ENCODE measurements at regions not wholly inside any gene's neighbourhood (a gene's known extent, or its start where the extent isn't known, plus 50 kb on each side); places are given as distances from the start of the nearest gene placed in this dataset.

- Histone ChIP-seq H4K20me1 (ENCODE audit: control insufficient read depth, insufficient read depth, low read depth, low read length) (no peaks in the 10 kb centered on the region), H3K79me2 (ENCODE audit: control insufficient read depth, low read length) (no peaks in the 10 kb centered on the region), H3K4me3 (ENCODE audit: low read length) (no peak overlapping the region), H3K4me2 (ENCODE audit: low read length) (no peak overlapping the region), H3F3A (ENCODE audit: control insufficient read depth, insufficient read depth) (no peaks in the 10 kb centered on the region), H3K36me3 (ENCODE audit: control insufficient read depth, low read length) (no peaks in the 10 kb centered on the region), H3K27me3 (ENCODE audit: control insufficient read depth, low read length) (no peaks in the 10 kb centered on the region), H3K9me2 (replicated peaks; ENCODE audit: control insufficient read depth, low read length) (no peaks in the 10 kb centered on the region), H3K4me1 (ENCODE audit: control insufficient read depth, low read length) (no peaks in the 10 kb centered on the region), H3K27ac (ENCODE audit: low read depth, low read length) (no peak overlapping the region), H3K9me3 (ENCODE audit: control insufficient read depth, insufficient read depth, low read length) (no peaks in the 10 kb centered on the region)
- TF ChIP-seq CTCF (IDR thresholded peaks at IDR 0.05; ENCODE audit: low read depth, low read length, poor library complexity, severe bottlenecking) (no peak), EZH2phosphoT487 (IDR thresholded peaks at IDR 0.05; ENCODE audit: borderline replicate concordance, low read length) (no peak)
Observed at GRCh38 chr13:79673310-79673992, 192.5 kb downstream of the NDFIP2 start.

GRCh38 chr13:79671420-79671819 lies 190.5 kb downstream of the NDFIP2 start:
- H3F3A ChIP-seq (ENCODE audit: control insufficient read depth, insufficient read depth) = no peaks in the 10 kb centered on the region
- H3K9me3 ChIP-seq (ENCODE audit: control insufficient read depth, insufficient read depth, low read length) = no peaks in the 10 kb centered on the region
- H3K27me3 ChIP-seq (ENCODE audit: control insufficient read depth, low read length) = no peaks in the 10 kb centered on the region

GRCh38 chr13:79668201-79668752 lies 187.3 kb downstream of the NDFIP2 start:
- Histone ChIP-seq H3K4me1 (ENCODE audit: control insufficient read depth, low read length) (no peaks in the 10 kb centered on the region), H3K27me3 (ENCODE audit: control insufficient read depth, low read length) (no peaks in the 10 kb centered on the region), H3K4me2 (ENCODE audit: low read length) (no peak overlapping the region), H4K20me1 (ENCODE audit: control insufficient read depth, insufficient read depth, low read depth, low read length) (no peaks in the 10 kb centered on the region), H3F3A (ENCODE audit: control insufficient read depth, insufficient read depth) (no peaks in the 10 kb centered on the region), H3K4me3 (ENCODE audit: low read length) (no peak overlapping the region), H3K36me3 (ENCODE audit: control insufficient read depth, low read length) (no peaks in the 10 kb centered on the region), H3K9me2 (replicated peaks; ENCODE audit: control insufficient read depth, low read length) (no peaks in the 10 kb centered on the region), H3K79me2 (ENCODE audit: control insufficient read depth, low read length) (no peaks in the 10 kb centered on the region), H3K27ac (ENCODE audit: low read depth, low read length) (no peak overlapping the region), H3K9me3 (ENCODE audit: control insufficient read depth, insufficient read depth, low read length) (no peaks in the 10 kb centered on the region)
- no peak for TF ChIP-seq CTCF (IDR thresholded peaks at IDR 0.05; ENCODE audit: low read depth, low read length, poor library complexity, severe bottlenecking)
- TF ChIP-seq EZH2phosphoT487 (IDR thresholded peaks at IDR 0.05; ENCODE audit: borderline replicate concordance, low read length) = no peak

More at GRCh38 chr13:79671420-79671819, 190.5 kb downstream of the NDFIP2 start:
- H3K4me2 ChIP-seq (ENCODE audit: low read length) = no peak overlapping the region
- H3K79me2 ChIP-seq (ENCODE audit: control insufficient read depth, low read length) = no peaks in the 10 kb centered on the region
- H3K27ac ChIP-seq (ENCODE audit: low read depth, low read length) = no peak overlapping the region
- no peaks in the 10 kb centered on the region for H3K36me3 ChIP-seq (ENCODE audit: control insufficient read depth, low read length)
- TF ChIP-seq EZH2phosphoT487 (IDR thresholded peaks at IDR 0.05; ENCODE audit: borderline replicate concordance, low read length) (no peak), CTCF (IDR thresholded peaks at IDR 0.05; ENCODE audit: low read depth, low read length, poor library complexity, severe bottlenecking) (no peak)
- H4K20me1 ChIP-seq (ENCODE audit: control insufficient read depth, insufficient read depth, low read depth, low read length) = no peaks in the 10 kb centered on the region
- H3K9me2 ChIP-seq (replicated peaks; ENCODE audit: control insufficient read depth, low read length) = no peaks in the 10 kb centered on the region
- H3K4me1 ChIP-seq (ENCODE audit: control insufficient read depth, low read length) = no peaks in the 10 kb centered on the region
- no peak overlapping the region for H3K4me3 ChIP-seq (ENCODE audit: low read length)

Data from DOHH2 (cell line).